ENCODE measurements at regions not wholly inside any gene's neighbourhood (a gene's known extent, or its start where the extent isn't known, plus 50 kb on each side); places are given as distances from the start of the nearest gene placed in this dataset.

- Histone ChIP-seq H3K9me3 (ENCODE audit: insufficient read depth, low read depth, low read length) (no peaks in the 10 kb centered on the region; the same call in 1 of the 2 replicates), H3K27me3 (ENCODE audit: insufficient read depth, low read length, poor library complexity, severe bottlenecking) (no peaks in the 10 kb centered on the region), H3K4me3 (ENCODE audit: low read length, poor library complexity, severe bottlenecking) (no peak overlapping the region)
These were observed 1203.5 kb downstream of the TYW1 start for GRCh38 chr7:68200051-68200670.

GRCh38 chr7:68203251-68203650 lies 1206.6 kb downstream of the TYW1 start:
- TF ChIP-seq CTCF (conservative IDR thresholded peaks at IDR 0.05; ENCODE audit: low read length) (no peak), EZH2phosphoT487 (IDR thresholded peaks at IDR 0.05; ENCODE audit: borderline replicate concordance) (no peak)
- H3K4me3 ChIP-seq (ENCODE audit: low read length, poor library complexity, severe bottlenecking): no peak overlapping the region
- H3K36me3 ChIP-seq (ENCODE audit: insufficient read depth, low read length): no peaks in the 10 kb centered on the region
- H4K20me1 ChIP-seq (ENCODE audit: insufficient read depth, low read length, poor library complexity, severe bottlenecking): no peaks in the 10 kb centered on the region
- no peaks in the 10 kb centered on the region for H3K27me3 ChIP-seq (ENCODE audit: insufficient read depth, low read length, poor library complexity, severe bottlenecking)
- peaks cover 11% of the 10 kb centered on the region; the same call in 1 of the 2 replicates for H3K9me3 ChIP-seq (ENCODE audit: insufficient read depth, low read depth, low read length)
- no peak overlapping the region for H3K4me2 ChIP-seq (ENCODE audit: low read depth, low read length, poor library complexity, severe bottlenecking)
- no peaks in the 10 kb centered on the region for H3K4me1 ChIP-seq (ENCODE audit: insufficient read depth, low read length, poor library complexity, severe bottlenecking)
- no peaks in the 10 kb centered on the region for H3K9me2 ChIP-seq (replicated peaks; ENCODE audit: low read depth, low read length)
- no peaks in the 10 kb centered on the region for H3F3A ChIP-seq (ENCODE audit: low read depth)
- no peak overlapping the region for H2AFZ ChIP-seq (ENCODE audit: low read length)
- H3K9ac ChIP-seq (ENCODE audit: low read depth, low read length, poor library complexity, severe bottlenecking): no peak overlapping the region
- H3K79me2 ChIP-seq (ENCODE audit: insufficient read depth, low read length): no peaks in the 10 kb centered on the region

More at GRCh38 chr7:68200051-68200670, 1203.5 kb downstream of the TYW1 start:
- no peaks in the 10 kb centered on the region for H3F3A ChIP-seq (ENCODE audit: low read depth)
- H3K9ac ChIP-seq (ENCODE audit: low read depth, low read length, poor library complexity, severe bottlenecking): no peak overlapping the region
- no peaks in the 10 kb centered on the region for H3K79me2 ChIP-seq (ENCODE audit: insufficient read depth, low read length)
- no peak for TF ChIP-seq CTCF (conservative IDR thresholded peaks at IDR 0.05; ENCODE audit: low read length)
- TF ChIP-seq EZH2phosphoT487 (IDR thresholded peaks at IDR 0.05; ENCODE audit: borderline replicate concordance): no peak
- H3K4me2 ChIP-seq (ENCODE audit: low read depth, low read length, poor library complexity, severe bottlenecking): no peak overlapping the region
- H4K20me1 ChIP-seq (ENCODE audit: insufficient read depth, low read length, poor library complexity, severe bottlenecking): no peaks in the 10 kb centered on the region
- no peaks in the 10 kb centered on the region for H3K4me1 ChIP-seq (ENCODE audit: insufficient read depth, low read length, poor library complexity, severe bottlenecking)
- H2AFZ ChIP-seq (ENCODE audit: low read length): no peak overlapping the region
- no peaks in the 10 kb centered on the region for H3K36me3 ChIP-seq (ENCODE audit: insufficient read depth, low read length)
- H3K9me2 ChIP-seq (replicated peaks; ENCODE audit: low read depth, low read length): no peaks in the 10 kb centered on the region

- no peaks in the 10 kb centered on the region for H3K36me3 ChIP-seq (ENCODE audit: insufficient read depth, low read length)
- no peaks in the 10 kb centered on the region for H3K4me1 ChIP-seq (ENCODE audit: insufficient read depth, low read length, poor library complexity, severe bottlenecking)
- no peaks in the 10 kb centered on the region for H4K20me1 ChIP-seq (ENCODE audit: insufficient read depth, low read length, poor library complexity, severe bottlenecking)
- no peaks in the 10 kb centered on the region for H3K9me2 ChIP-seq (replicated peaks; ENCODE audit: low read depth, low read length)
- no peaks in the 10 kb centered on the region for H3F3A ChIP-seq (ENCODE audit: low read depth)
- no peak overlapping the region for H3K9ac ChIP-seq (ENCODE audit: low read depth, low read length, poor library complexity, severe bottlenecking)
- no peak overlapping the region for H2AFZ ChIP-seq (ENCODE audit: low read length)
- H3K9me3 ChIP-seq (ENCODE audit: insufficient read depth, low read depth, low read length): peaks cover 11% of the 10 kb centered on the region; the same call in 1 of the 2 replicates
- H3K4me3 ChIP-seq (ENCODE audit: low read length, poor library complexity, severe bottlenecking): no peak overlapping the region
- no peaks in the 10 kb centered on the region for H3K79me2 ChIP-seq (ENCODE audit: insufficient read depth, low read length)
- no peak for TF ChIP-seq EZH2phosphoT487 (IDR thresholded peaks at IDR 0.05; ENCODE audit: borderline replicate concordance)
- TF ChIP-seq CTCF (conservative IDR thresholded peaks at IDR 0.05; ENCODE audit: low read length): no peak
- H3K27me3 ChIP-seq (ENCODE audit: insufficient read depth, low read length, poor library complexity, severe bottlenecking): no peaks in the 10 kb centered on the region
- no peak overlapping the region for H3K4me2 ChIP-seq (ENCODE audit: low read depth, low read length, poor library complexity, severe bottlenecking)
These were observed 1209.2 kb downstream of the TYW1 start for GRCh38 chr7:68205826-68206225.
